ENCODE measurements at regions not wholly inside any gene's neighbourhood (a gene's known extent, or its start where the extent isn't known, plus 50 kb on each side); places are given as distances from the start of the nearest gene placed in this dataset.

GRCh38 chr9:16191191-16191590, 638.3 kb downstream of the CCDC171 start:
- TF ChIP-seq CTCF (IDR thresholded peaks at IDR 0.05): no peak
- TF ChIP-seq REST (IDR thresholded peaks at IDR 0.05; ENCODE audit: insufficient read depth in 1 of 2, low read depth in 2 of 2, low read length in 1 of 2): no peak
